ENCODE measurements at regions not wholly inside any gene's neighbourhood (a gene's known extent, or its start where the extent isn't known, plus 50 kb on each side); places are given as distances from the start of the nearest gene placed in this dataset.

- no peak for TF ChIP-seq CTCF (IDR thresholded peaks at IDR 0.05)
- Histone ChIP-seq H3K9me3 (peaks cover 0 to 4% of the 10 kb centered on the region in 2 donors), H3K27ac (no peak overlapping the region), H3K36me3 (no peaks in the 10 kb centered on the region), H3K27me3 (no peaks in the 10 kb centered on the region), H3K4me1 (no peaks in the 10 kb centered on the region), H3K4me3 (no peak overlapping the region)
- DNase-seq (ENCODE audit: low spot score), result no peak
Measured at GRCh38 chr15:26106556-26106955, 243.4 kb upstream of the ATP10A start.

GRCh38 chr15:26103002-26103404, 239.9 kb upstream of the ATP10A start:
- H3K9me3 ChIP-seq, result peaks cover 0 to 4% of the 10 kb centered on the region in 2 donors
- no peaks in the 10 kb centered on the region for H3K36me3 ChIP-seq
- H3K27ac ChIP-seq, result no peak overlapping the region
- no peaks in the 10 kb centered on the region for H3K4me1 ChIP-seq
- H3K27me3 ChIP-seq, result no peaks in the 10 kb centered on the region
- no peak overlapping the region for H3K4me3 ChIP-seq
- no peak for TF ChIP-seq CTCF (IDR thresholded peaks at IDR 0.05)
- DNase-seq (ENCODE audit: low spot score), result no peak

- Histone ChIP-seq H3K4me3 (no peak overlapping the region), H3K4me1 (no peaks in the 10 kb centered on the region), H3K36me3 (no peaks in the 10 kb centered on the region), H3K9me3 (peaks cover 0 to 4% of the 10 kb centered on the region in 2 donors), H3K27ac (no peak overlapping the region), H3K27me3 (no peaks in the 10 kb centered on the region)
- DNase-seq (ENCODE audit: low spot score), result no peak
- no peak for TF ChIP-seq CTCF (IDR thresholded peaks at IDR 0.05)
Measured at GRCh38 chr15:26102365-26102764, 239.2 kb upstream of the ATP10A start.

GRCh38 chr15:26101443-26101842, 238.3 kb upstream of the ATP10A start:
- Histone ChIP-seq H3K27me3 (no peaks in the 10 kb centered on the region), H3K9me3 (peaks cover 0 to under 1% of the 10 kb centered on the region in 2 donors), H3K27ac (no peak overlapping the region), H3K4me1 (no peaks in the 10 kb centered on the region), H3K4me3 (no peak overlapping the region), H3K36me3 (no peaks in the 10 kb centered on the region)
- DNase-seq (ENCODE audit: low spot score), result no peak
- TF ChIP-seq CTCF (IDR thresholded peaks at IDR 0.05), result no peak

- no peak for DNase-seq (ENCODE audit: low spot score)
- no peaks in the 10 kb centered on the region for H3K36me3 ChIP-seq
- H3K4me3 ChIP-seq, result no peak overlapping the region
- no peaks in the 10 kb centered on the region for H3K9me3 ChIP-seq
- H3K4me1 ChIP-seq, result no peaks in the 10 kb centered on the region
- no peak for TF ChIP-seq CTCF (IDR thresholded peaks at IDR 0.05)
- H3K27me3 ChIP-seq, result no peaks in the 10 kb centered on the region
- H3K27ac ChIP-seq, result no peak overlapping the region
Measured at GRCh38 chr15:26098801-26099200, 235.7 kb upstream of the ATP10A start.

- Histone ChIP-seq H3K9me3 (no peaks in the 10 kb centered on the region), H3K27ac (no peak overlapping the region), H3K4me3 (no peak overlapping the region), H3K4me1 (no peaks in the 10 kb centered on the region), H3K27me3 (no peaks in the 10 kb centered on the region), H3K36me3 (no peaks in the 10 kb centered on the region)
- no peak for DNase-seq (ENCODE audit: low spot score)
- no peak for TF ChIP-seq CTCF (IDR thresholded peaks at IDR 0.05)
Measured at GRCh38 chr15:26097216-26097615, 234.1 kb upstream of the ATP10A start.
